Mucosa of rectum (tissue), 2 donors: ENCODE measurements at regions not wholly inside any gene's neighbourhood (a gene's known extent, or its start where the extent isn't known, plus 50 kb on each side); places are given as distances from the start of the nearest gene placed in this dataset.

ENCODE experiments used
- H3K27ac ChIP-seq, 2 donors: one replicate each; pipeline ENCODE4 v1.7.0; 2013; ENCODE audit warnings: inconsistent platforms in 2 of 2, low read depth in 2 of 2, low read length in 2 of 2
- H3K27me3 ChIP-seq, 2 donors: one replicate each; pipeline ENCODE4 v1.7.0; 2013; ENCODE audit warnings: low read length in 2 of 2; ENCODE audit not compliant: control insufficient read depth in 2 of 2, insufficient read depth in 2 of 2
- H3K36me3 ChIP-seq, 2 donors: one replicate each; pipeline ENCODE4 v1.7.0; 2013; ENCODE audit warnings: low read length in 2 of 2; ENCODE audit not compliant: control insufficient read depth in 2 of 2, insufficient read depth in 2 of 2
- H3K4me1 ChIP-seq, 2 donors: one replicate each; pipeline ENCODE4 v1.7.0; 2013; ENCODE audit warnings: low read length in 2 of 2, mild to moderate bottlenecking in 1 of 2; ENCODE audit not compliant: control insufficient read depth in 2 of 2, insufficient read depth in 2 of 2
- H3K4me3 ChIP-seq, 2 donors: one replicate each; pipeline ENCODE4 v1.7.0; 2013; ENCODE audit warnings: low read length in 2 of 2
- H3K9ac ChIP-seq, 2 donors: one replicate each; pipeline ENCODE4 v1.7.0; 2013; ENCODE audit warnings: low read length in 2 of 2, low read depth in 1 of 2, mild to moderate bottlenecking in 1 of 2
- H3K9me3 ChIP-seq, 2 donors: one replicate each; pipeline ENCODE4 v1.7.0; 2013; ENCODE audit warnings: low read length in 2 of 2; ENCODE audit not compliant: control insufficient read depth in 2 of 2
- donor health status: healthy.
- donor health status: Normal muscosa, but diverticular disease.

GRCh38 chr10:121309164-121309563, 289.1 kb downstream of the FGFR2 start:
- Histone ChIP-seq H3K9ac (no peak overlapping the region), H3K27ac (no peak overlapping the region), H3K27me3 (no peaks in the 10 kb centered on the region), H3K36me3 (no peaks in the 10 kb centered on the region), H3K9me3 (no peaks in the 10 kb centered on the region), H3K4me3 (no peak overlapping the region), H3K4me1 (no peaks in the 10 kb centered on the region)

GRCh38 chr10:121310151-121310711, 288.0 kb downstream of the FGFR2 start:
- no peak overlapping the region for H3K27ac ChIP-seq
- no peaks in the 10 kb centered on the region for H3K36me3 ChIP-seq
- H3K4me1 ChIP-seq = no peaks in the 10 kb centered on the region
- no peak overlapping the region for H3K4me3 ChIP-seq
- no peak overlapping the region for H3K9ac ChIP-seq
- no peaks in the 10 kb centered on the region for H3K9me3 ChIP-seq
- no peaks in the 10 kb centered on the region for H3K27me3 ChIP-seq

- no peaks in the 10 kb centered on the region for H3K27me3 ChIP-seq
- H3K27ac ChIP-seq = no peak overlapping the region
- H3K4me3 ChIP-seq = no peak overlapping the region
- no peaks in the 10 kb centered on the region for H3K4me1 ChIP-seq
- no peak overlapping the region for H3K9ac ChIP-seq
- H3K9me3 ChIP-seq = no peaks in the 10 kb centered on the region
- H3K36me3 ChIP-seq = no peaks in the 10 kb centered on the region
These were observed 286.3 kb downstream of the FGFR2 start for GRCh38 chr10:121311812-121312443.

GRCh38 chr10:121312587-121312986, 285.7 kb downstream of the FGFR2 start:
- Histone ChIP-seq H3K4me1 (no peaks in the 10 kb centered on the region), H3K27ac (no peak overlapping the region), H3K27me3 (no peaks in the 10 kb centered on the region), H3K9ac (no peak overlapping the region), H3K36me3 (no peaks in the 10 kb centered on the region), H3K4me3 (no peak overlapping the region), H3K9me3 (no peaks in the 10 kb centered on the region)

GRCh38 chr10:121313119-121313875, 284.9 kb downstream of the FGFR2 start:
- H3K4me3 ChIP-seq = no peak overlapping the region
- H3K27me3 ChIP-seq = no peaks in the 10 kb centered on the region
- no peaks in the 10 kb centered on the region for H3K4me1 ChIP-seq
- H3K9me3 ChIP-seq = no peaks in the 10 kb centered on the region
- H3K9ac ChIP-seq = no peak overlapping the region
- no peak overlapping the region for H3K27ac ChIP-seq
- no peaks in the 10 kb centered on the region for H3K36me3 ChIP-seq

GRCh38 chr10:121316432-121316831, 281.8 kb downstream of the FGFR2 start:
- no peak overlapping the region for H3K4me3 ChIP-seq
- no peaks in the 10 kb centered on the region for H3K9me3 ChIP-seq
- H3K9ac ChIP-seq = no peak overlapping the region

GRCh38 chr10:121317374-121317773, 280.9 kb downstream of the FGFR2 start:
- H3K27ac ChIP-seq = no peak overlapping the region
- no peak overlapping the region for H3K4me3 ChIP-seq
- no peaks in the 10 kb centered on the region for H3K4me1 ChIP-seq
- H3K9ac ChIP-seq = no peak overlapping the region
- H3K9me3 ChIP-seq = no peaks in the 10 kb centered on the region
- no peaks in the 10 kb centered on the region for H3K27me3 ChIP-seq
- no peaks in the 10 kb centered on the region for H3K36me3 ChIP-seq

More at GRCh38 chr10:121316432-121316831, 281.8 kb downstream of the FGFR2 start:
- Histone ChIP-seq H3K27ac (no peak overlapping the region), H3K4me1 (no peaks in the 10 kb centered on the region), H3K27me3 (no peaks in the 10 kb centered on the region), H3K36me3 (no peaks in the 10 kb centered on the region)

- H3K27ac ChIP-seq = peak overlapping the region in 1 of 2 donors; percentile 8
- no peak overlapping the region for H3K9ac ChIP-seq
- H3K4me1 ChIP-seq = peaks cover 0 to 9% of the 10 kb centered on the region in 2 donors
These were observed 276.2 kb downstream of the FGFR2 start for GRCh38 chr10:121322046-121322445.

GRCh38 chr10:121322776-121323175, 275.5 kb downstream of the FGFR2 start:
- no peak overlapping the region for H3K27ac ChIP-seq
- H3K4me1 ChIP-seq = peaks cover 0 to 9% of the 10 kb centered on the region in 2 donors
- H3K9ac ChIP-seq = no peak overlapping the region
- no peaks in the 10 kb centered on the region for H3K27me3 ChIP-seq
- no peaks in the 10 kb centered on the region for H3K9me3 ChIP-seq
- H3K4me3 ChIP-seq = no peak overlapping the region
- H3K36me3 ChIP-seq = no peaks in the 10 kb centered on the region

More at GRCh38 chr10:121322046-121322445, 276.2 kb downstream of the FGFR2 start:
- no peaks in the 10 kb centered on the region for H3K36me3 ChIP-seq
- no peak overlapping the region for H3K4me3 ChIP-seq
- no peaks in the 10 kb centered on the region for H3K9me3 ChIP-seq
- no peaks in the 10 kb centered on the region for H3K27me3 ChIP-seq

- Histone ChIP-seq H3K9me3 (no peaks in the 10 kb centered on the region), H3K36me3 (no peaks in the 10 kb centered on the region), H3K9ac (no peak overlapping the region), H3K4me1 (peaks cover 0 to 9% of the 10 kb centered on the region in 2 donors), H3K27ac (no peak overlapping the region), H3K4me3 (no peak overlapping the region), H3K27me3 (no peaks in the 10 kb centered on the region)
These were observed 274.8 kb downstream of the FGFR2 start for GRCh38 chr10:121323443-121323842.
